Nephron (organoid): ENCODE measurements at regions not wholly inside any gene's neighbourhood (a gene's known extent, or its start where the extent isn't known, plus 50 kb on each side); places are given as distances from the start of the nearest gene placed in this dataset.

Experiments used
- H3K27ac Mint-ChIP-seq, 3 experiments: 2 replicates each; pipeline ENCODE4 v1.8.0; 2020; ENCODE audit warnings: mixed read lengths in 3 of 3, mild to moderate bottlenecking in 2 of 3, moderate library complexity in 1 of 3
- H3K27me3 Mint-ChIP-seq: 2 replicates; pipeline ENCODE4 v1.8.0; 2021; ENCODE audit warnings: low read depth, mild to moderate bottlenecking, moderate library complexity, mixed read lengths
- H3K36me3 Mint-ChIP-seq: 2 replicates; pipeline ENCODE4 v1.8.0; 2020; ENCODE audit warnings: low read depth, mixed read lengths
- H3K4me1 Mint-ChIP-seq: 2 replicates; pipeline ENCODE4 v1.8.0; 2020; ENCODE audit warnings: mixed read lengths
- H3K4me3 Mint-ChIP-seq, 3 experiments: 2 replicates each; pipeline ENCODE4 v1.8.0; 2020; ENCODE audit warnings: mild to moderate bottlenecking in 3 of 3, mixed read lengths in 3 of 3, moderate library complexity in 2 of 3
- H3K9me3 Mint-ChIP-seq: 2 replicates; pipeline ENCODE4 v1.8.0; 2020; ENCODE audit warnings: mixed read lengths
- CTCF ChIP-seq, 3 experiments: fragments of 200-600 bp; sonication (generic); IDR thresholded peaks; one replicate each; pipeline ENCODE4 v1.5.0; 2021; ENCODE audit warnings: antibody characterized with exemption in 3 of 3; ENCODE audit not compliant: unreplicated experiment in 3 of 3

DNA sequence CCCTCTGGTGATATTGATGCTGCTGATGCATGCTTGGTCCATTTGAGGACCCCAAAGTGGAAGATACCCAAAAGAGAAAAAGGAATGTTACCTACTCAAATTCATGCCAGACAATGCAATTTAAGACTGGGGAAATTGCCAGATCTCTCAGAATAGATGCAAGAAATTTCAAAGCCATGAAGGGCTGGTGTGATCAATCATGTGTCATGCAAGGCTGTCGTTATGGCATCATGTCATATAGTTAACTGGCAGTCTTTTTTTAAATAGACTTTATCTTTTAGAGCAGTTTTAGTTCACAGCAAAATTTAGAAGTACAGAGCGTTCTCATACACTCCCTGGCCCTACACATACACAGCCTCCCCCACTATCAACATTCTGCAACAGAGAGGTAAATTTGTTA lies 53.1 kb upstream of the ABHD2 start:
- H3K4me3 Mint-ChIP-seq = no peak overlapping the region
- peaks cover 2% of the 10 kb centered on the region for H3K9me3 Mint-ChIP-seq
- peaks cover 10% of the 10 kb centered on the region for H3K4me1 Mint-ChIP-seq
- H3K27me3 Mint-ChIP-seq = peaks cover 20% of the 10 kb centered on the region
- no peak for TF ChIP-seq CTCF (IDR thresholded peaks at IDR 0.05; ENCODE audit: unreplicated experiment in 3 of 3)
- H3K27ac Mint-ChIP-seq = no peak overlapping the region
- no peaks in the 10 kb centered on the region for H3K36me3 Mint-ChIP-seq

GRCh38 chr15:89035658-89036057 lies 52.6 kb upstream of the ABHD2 start:
- TF ChIP-seq CTCF (IDR thresholded peaks at IDR 0.05; ENCODE audit: unreplicated experiment in 3 of 3) = no peak
- H3K27me3 Mint-ChIP-seq = peaks cover 20% of the 10 kb centered on the region
- H3K4me3 Mint-ChIP-seq = no peak overlapping the region
- H3K27ac Mint-ChIP-seq = no peak overlapping the region
- H3K36me3 Mint-ChIP-seq = no peaks in the 10 kb centered on the region
- H3K9me3 Mint-ChIP-seq = peaks cover 2% of the 10 kb centered on the region
- peaks cover 10% of the 10 kb centered on the region for H3K4me1 Mint-ChIP-seq

DNA sequence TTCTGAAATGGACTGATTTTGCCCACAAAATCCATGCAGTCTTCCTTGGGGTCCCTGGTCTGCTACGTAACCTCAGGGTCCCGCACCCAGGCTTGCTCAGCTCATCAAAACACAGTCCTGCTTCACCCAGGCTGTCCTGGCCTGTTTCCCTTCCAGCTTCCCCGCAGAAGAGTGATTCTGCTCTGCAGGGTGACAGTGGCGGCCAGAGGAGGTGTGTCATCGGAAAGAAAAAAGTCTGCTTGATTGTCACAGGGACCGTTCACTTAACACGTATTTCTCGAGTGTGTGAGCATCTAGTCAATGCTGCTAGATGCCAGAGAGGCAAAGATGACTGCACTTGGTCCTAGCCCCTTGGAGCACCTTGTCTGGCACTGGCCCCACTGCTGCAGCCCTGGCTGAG lies 50.1 kb upstream of the ABHD2 start:
- peaks cover 10% of the 10 kb centered on the region for H3K4me1 Mint-ChIP-seq
- no peak overlapping the region for H3K27ac Mint-ChIP-seq
- no peaks in the 10 kb centered on the region for H3K36me3 Mint-ChIP-seq
- peaks cover 20% of the 10 kb centered on the region for H3K27me3 Mint-ChIP-seq
- TF ChIP-seq CTCF (IDR thresholded peaks at IDR 0.05; ENCODE audit: unreplicated experiment in 3 of 3) = no peak
- H3K9me3 Mint-ChIP-seq = no peaks in the 10 kb centered on the region
- H3K4me3 Mint-ChIP-seq = no peak overlapping the region
